Duodenal mucosa (tissue), 2 donors: ENCODE measurements at regions not wholly inside any gene's neighbourhood (a gene's known extent, or its start where the extent isn't known, plus 50 kb on each side); places are given as distances from the start of the nearest gene placed in this dataset.
"Not testable (repeated sequence)": the region's sequence is repeated elsewhere in the genome, so short reads cannot be mapped to it uniquely, and the experiment has no call there.

Experiments used
- H3K27ac ChIP-seq: one replicate; pipeline ENCODE4 v1.7.0; 2013; ENCODE audit warnings: low read depth, low read length
- H3K27me3 ChIP-seq, 2 donors: one replicate each; pipeline ENCODE4 v1.7.0; 2013; ENCODE audit warnings: low read length in 2 of 2, control low read depth in 1 of 2; ENCODE audit not compliant: insufficient read depth in 2 of 2, control insufficient read depth in 1 of 2
- H3K36me3 ChIP-seq, 2 donors: one replicate each; pipeline ENCODE4 v1.7.0; 2013; ENCODE audit warnings: low read length in 2 of 2, control low read depth in 1 of 2; ENCODE audit not compliant: insufficient read depth in 2 of 2, control insufficient read depth in 1 of 2
- H3K4me1 ChIP-seq, 2 donors: one replicate each; pipeline ENCODE4 v1.7.0; 2013; ENCODE audit warnings: low read length in 2 of 2, control low read depth in 1 of 2; ENCODE audit not compliant: insufficient read depth in 2 of 2, control insufficient read depth in 1 of 2
- H3K4me3 ChIP-seq, 2 donors: one replicate each; pipeline ENCODE4 v1.7.0; 2013; ENCODE audit warnings: low read length in 2 of 2, low read depth in 1 of 2
- H3K9ac ChIP-seq, 2 donors: one replicate each; pipeline ENCODE4 v1.7.0; 2013; ENCODE audit warnings: low read length in 2 of 2, low read depth in 1 of 2
- H3K9me3 ChIP-seq, 2 donors: one replicate each; pipeline ENCODE4 v1.7.0; 2013; ENCODE audit warnings: low read length in 2 of 2, control low read depth in 1 of 2; ENCODE audit not compliant: control insufficient read depth in 1 of 2

DNA sequence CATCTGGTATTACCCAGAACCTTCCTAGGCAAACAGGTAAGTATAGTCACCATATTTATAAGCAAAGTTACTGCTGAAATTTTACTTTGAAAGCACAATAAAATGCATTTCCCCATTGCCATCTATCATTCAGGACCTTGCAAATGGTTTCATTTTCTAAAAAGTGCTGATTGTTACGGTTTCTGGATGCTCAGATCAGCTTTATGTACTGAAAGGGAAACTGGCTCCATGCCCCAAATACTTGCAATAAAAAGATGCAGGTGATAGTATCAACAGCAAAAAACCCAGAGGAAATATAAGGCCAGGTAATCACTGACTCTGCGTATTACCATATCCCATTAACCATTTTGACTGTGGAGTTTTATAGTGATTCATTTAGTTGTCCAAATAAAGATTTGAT, 1150.7 kb upstream of the CRIM1 start:
- H3K27ac ChIP-seq = no peak overlapping the region
- no peak overlapping the region for H3K9ac ChIP-seq
- H3K9me3 ChIP-seq = peaks cover 0 to 15% of the 10 kb centered on the region in 2 donors
- no peak overlapping the region for H3K4me3 ChIP-seq
- H3K4me1 ChIP-seq = no peaks in the 10 kb centered on the region
- H3K36me3 ChIP-seq = no peaks in the 10 kb centered on the region
- no peaks in the 10 kb centered on the region for H3K27me3 ChIP-seq

DNA sequence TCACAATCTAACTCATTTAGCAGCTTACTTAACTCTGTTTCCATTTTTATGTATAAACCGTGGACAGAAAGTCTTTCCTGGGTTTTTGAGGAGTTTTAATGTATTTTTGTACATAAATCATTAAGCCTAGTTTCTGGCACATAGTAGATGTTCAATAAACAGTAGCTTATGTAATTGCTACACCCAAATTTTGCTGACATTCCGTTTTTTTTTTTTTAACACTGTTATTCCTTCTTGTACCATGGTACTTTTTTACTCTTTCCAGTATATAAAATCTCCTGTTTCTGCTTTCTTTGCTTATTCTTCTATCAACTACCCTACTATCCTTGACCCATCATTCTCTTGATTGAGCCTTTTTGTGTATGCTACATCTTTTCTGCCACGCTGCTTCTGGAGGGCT, 1151.3 kb upstream of the CRIM1 start:
- no peaks in the 10 kb centered on the region for H3K27me3 ChIP-seq
- H3K4me3 ChIP-seq = no peak overlapping the region
- H3K36me3 ChIP-seq = no peaks in the 10 kb centered on the region
- peaks cover 0 to 15% of the 10 kb centered on the region in 2 donors for H3K9me3 ChIP-seq
- no peaks in the 10 kb centered on the region for H3K4me1 ChIP-seq
- no peak overlapping the region for H3K27ac ChIP-seq
- H3K9ac ChIP-seq = no peak overlapping the region

DNA sequence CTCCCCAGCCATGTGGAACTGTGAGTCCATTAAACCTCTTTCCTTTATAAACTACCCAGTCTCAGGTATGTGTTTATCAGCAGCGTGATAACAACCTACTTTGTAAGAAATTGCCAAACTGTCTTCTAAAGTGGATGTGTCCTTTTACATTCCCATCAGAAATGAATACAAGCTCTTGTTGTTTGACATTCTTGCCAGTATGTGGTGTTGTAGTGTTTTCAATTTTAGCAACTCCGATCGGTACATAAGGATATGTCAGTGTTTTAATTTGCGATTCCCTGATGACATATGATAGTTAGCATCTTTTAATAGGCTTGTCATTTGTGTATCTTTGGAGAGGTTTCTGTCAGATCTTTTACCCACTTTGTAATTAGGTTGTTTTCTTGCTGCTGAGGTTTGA, 1156.3 kb upstream of the CRIM1 start:
- Histone ChIP-seq H3K9ac (no peak overlapping the region), H3K4me3 (no peak overlapping the region), H3K4me1 (no peaks in the 10 kb centered on the region), H3K36me3 (no peaks in the 10 kb centered on the region), H3K9me3 (peaks cover 0 to 18% of the 10 kb centered on the region in 2 donors), H3K27ac (no peak overlapping the region), H3K27me3 (no peaks in the 10 kb centered on the region)

DNA sequence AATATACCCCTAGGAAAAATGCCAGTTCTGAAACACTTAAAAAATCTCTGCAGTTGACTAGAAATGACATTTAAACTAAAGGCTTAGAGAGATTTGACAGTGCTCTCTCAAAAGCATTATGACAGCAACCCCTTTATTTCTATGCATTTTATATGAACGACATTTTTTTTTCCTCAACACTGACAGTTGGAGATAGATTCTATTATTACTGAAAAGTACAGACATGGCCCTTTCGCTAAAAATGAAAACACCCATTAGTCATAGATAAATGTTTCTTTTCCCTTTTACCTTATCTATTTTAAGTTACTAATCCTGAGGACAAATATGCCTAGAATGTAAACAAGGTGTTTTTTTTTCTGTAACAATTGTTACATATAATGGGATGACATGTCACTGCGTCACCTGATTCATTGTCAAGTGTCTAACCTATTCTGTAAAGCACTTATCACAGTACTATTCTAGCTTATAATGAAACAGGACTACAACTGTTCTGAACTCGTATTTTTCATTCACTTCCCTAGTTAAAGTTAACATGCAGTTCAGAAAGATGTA, 1169.6 kb upstream of the CRIM1 start:
- H3K36me3 ChIP-seq = no peaks in the 10 kb centered on the region
- H3K27me3 ChIP-seq = no peaks in the 10 kb centered on the region
- no peak overlapping the region for H3K4me3 ChIP-seq
- H3K4me1 ChIP-seq = no peaks in the 10 kb centered on the region
- H3K9me3 ChIP-seq = no peaks in the 10 kb centered on the region
- no peak overlapping the region for H3K9ac ChIP-seq
- H3K27ac ChIP-seq = no peak overlapping the region

DNA sequence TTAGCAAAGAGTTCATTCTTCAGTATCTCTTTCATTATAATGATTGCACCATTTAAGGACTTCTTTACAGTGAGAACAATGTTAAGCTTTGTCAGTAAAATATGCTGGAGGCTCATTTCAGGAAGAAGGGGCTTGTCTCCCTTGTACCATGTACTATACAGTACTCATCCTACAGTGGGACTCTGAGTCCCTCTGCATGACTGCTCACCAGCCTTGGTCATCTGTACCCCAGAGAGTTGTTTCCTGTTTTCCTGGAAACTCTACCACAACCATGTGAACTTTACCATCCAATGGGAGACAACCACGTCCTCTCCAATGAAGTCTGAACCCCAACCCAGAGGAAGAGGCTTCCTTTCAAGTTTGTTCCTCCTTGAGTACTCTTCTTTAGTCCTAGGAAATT, 1171.1 kb upstream of the CRIM1 start:
- Histone ChIP-seq H3K9ac (no peak overlapping the region), H3K27me3 (no peaks in the 10 kb centered on the region), H3K4me3 (no peak overlapping the region), H3K9me3 (no peaks in the 10 kb centered on the region), H3K4me1 (no peaks in the 10 kb centered on the region), H3K27ac (no peak overlapping the region), H3K36me3 (no peaks in the 10 kb centered on the region)

DNA sequence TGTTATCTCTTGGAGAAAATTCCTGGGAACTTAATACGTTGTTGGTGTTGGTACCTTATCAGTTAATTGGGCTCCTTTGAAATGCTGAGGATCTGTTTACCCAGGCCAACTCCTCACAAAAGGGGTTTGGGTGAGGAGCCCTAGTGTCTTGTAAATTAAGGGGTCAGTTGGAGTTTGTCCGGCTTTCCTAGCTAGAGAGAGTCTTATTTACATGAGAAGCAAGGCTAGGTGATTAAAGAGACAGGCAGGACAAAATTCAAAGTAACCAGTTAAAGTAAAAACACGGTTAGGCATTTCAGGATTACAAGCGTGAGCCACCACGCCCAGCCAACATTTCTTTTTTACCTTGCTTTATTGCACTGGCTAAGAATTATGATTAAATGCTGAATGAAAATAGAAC, 1178.9 kb upstream of the CRIM1 start:
- not testable (repeated sequence) for H3K27me3 ChIP-seq, H3K4me1 ChIP-seq, H3K9me3 ChIP-seq, H3K4me3 ChIP-seq, H3K36me3 ChIP-seq, H3K9ac ChIP-seq, H3K27ac ChIP-seq

DNA sequence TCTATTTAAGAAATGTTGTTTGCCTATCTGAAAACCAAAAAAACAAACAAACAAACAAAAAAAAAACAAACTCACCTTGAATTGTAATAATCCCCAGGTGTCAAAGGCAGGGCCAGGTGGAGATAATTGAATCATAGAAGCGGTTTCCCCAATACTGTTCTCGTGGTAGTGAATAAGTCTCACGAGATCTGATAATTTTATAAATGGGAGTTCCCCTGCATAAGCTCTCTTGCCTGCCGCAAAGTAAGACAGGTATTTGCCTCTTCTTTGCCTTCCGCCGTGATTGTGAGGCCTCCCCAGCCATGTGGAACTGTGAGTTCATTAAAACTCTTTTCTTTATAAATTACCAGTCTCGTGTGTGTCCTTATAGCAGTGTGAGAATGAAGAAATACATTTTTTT, 1180.7 kb upstream of the CRIM1 start:
- Histone ChIP-seq H3K4me3 (no peak overlapping the region), H3K27ac (no peak overlapping the region), H3K9me3 (no peaks in the 10 kb centered on the region), H3K36me3 (no peaks in the 10 kb centered on the region), H3K4me1 (no peaks in the 10 kb centered on the region), H3K9ac (no peak overlapping the region), H3K27me3 (no peaks in the 10 kb centered on the region)

DNA sequence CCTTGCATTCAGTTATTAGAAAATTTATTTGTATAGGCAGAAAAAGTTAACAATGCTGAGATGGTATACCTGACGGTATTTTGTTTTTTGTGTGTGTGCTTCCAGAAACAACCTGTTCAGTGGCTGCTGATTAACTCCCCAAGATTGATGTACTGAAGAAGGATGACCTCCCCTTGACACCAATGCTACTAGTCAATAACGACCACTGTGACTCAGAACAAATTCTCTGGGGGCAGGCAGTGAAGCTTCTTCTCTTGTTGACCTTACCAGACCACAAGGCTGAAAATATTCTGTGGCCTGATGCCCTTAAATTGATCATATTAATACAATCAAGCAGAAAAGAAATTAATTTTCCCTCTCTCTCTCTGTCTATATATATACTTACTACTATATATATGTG, 1182.9 kb upstream of the CRIM1 start:
- Histone ChIP-seq H3K4me1 (no peaks in the 10 kb centered on the region), H3K9ac (no peak overlapping the region), H3K27ac (no peak overlapping the region), H3K36me3 (no peaks in the 10 kb centered on the region), H3K27me3 (no peaks in the 10 kb centered on the region), H3K4me3 (no peak overlapping the region), H3K9me3 (no peaks in the 10 kb centered on the region)

DNA sequence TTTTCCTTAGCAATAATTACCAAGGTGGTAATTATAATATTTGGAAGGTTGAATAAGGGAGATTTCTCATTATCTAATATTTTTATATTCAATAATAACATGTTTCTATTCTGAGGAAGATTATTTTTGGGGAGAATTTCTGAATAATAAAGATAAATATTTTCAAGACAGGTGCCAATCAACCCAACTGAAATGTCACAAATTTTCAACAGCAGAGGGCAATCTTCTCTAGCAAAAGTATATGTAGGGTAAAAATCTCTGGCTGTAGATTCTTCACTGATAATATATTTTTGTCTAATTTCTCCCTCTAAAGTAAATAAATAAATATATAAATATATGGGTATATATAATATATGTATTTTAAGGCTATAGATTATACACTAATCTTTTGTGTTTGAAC, 1187.2 kb upstream of the CRIM1 start:
- H3K9me3 ChIP-seq = peaks cover 0 to under 1% of the 10 kb centered on the region in 2 donors
- no peak overlapping the region for H3K4me3 ChIP-seq
- H3K27me3 ChIP-seq = no peaks in the 10 kb centered on the region
- H3K27ac ChIP-seq = no peak overlapping the region
- no peak overlapping the region for H3K9ac ChIP-seq
- no peaks in the 10 kb centered on the region for H3K36me3 ChIP-seq
- H3K4me1 ChIP-seq = no peaks in the 10 kb centered on the region

DNA sequence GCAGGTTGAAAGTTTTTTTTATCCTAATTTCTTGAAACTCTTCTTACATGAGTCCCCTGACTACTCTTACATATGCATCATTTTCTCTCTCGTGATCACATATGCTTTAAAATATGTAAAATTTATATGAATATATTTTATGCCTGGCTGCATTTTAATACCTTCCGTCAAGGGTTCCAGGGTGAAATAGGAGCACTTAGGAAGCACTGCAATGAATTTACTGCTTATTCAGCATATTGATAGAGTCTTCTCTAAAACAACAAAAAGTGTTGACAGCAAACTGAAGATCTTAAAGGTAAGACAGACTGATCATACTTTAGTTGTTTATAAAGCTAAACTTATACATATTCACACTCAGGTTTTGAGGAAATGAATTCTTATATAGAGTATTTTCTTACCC, 1191.6 kb upstream of the CRIM1 start:
- H3K9ac ChIP-seq = no peak overlapping the region
- H3K4me3 ChIP-seq = no peak overlapping the region
- H3K36me3 ChIP-seq = no peaks in the 10 kb centered on the region
- no peaks in the 10 kb centered on the region for H3K4me1 ChIP-seq
- H3K9me3 ChIP-seq = peaks cover 0 to 10% of the 10 kb centered on the region in 2 donors
- H3K27me3 ChIP-seq = no peaks in the 10 kb centered on the region
- no peak overlapping the region for H3K27ac ChIP-seq

DNA sequence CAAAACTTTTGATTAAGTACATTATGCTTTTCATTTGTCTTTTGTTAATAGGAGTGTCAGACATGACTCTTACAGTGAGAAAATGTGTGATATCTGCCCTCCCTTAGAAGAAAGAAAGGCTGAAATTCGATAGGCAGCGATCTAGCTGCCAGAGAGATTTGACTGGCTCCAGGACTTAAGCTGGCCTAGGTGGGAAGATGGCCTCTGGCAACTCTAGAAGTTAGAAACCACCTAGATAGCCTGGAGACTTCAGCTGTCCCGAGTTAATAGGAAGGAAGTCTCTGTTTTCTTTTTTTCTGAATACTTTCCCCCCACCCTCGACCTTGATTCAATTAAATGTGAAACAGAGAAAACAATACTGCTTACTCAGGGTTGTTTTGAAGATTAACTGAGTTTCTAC, 1194.7 kb upstream of the CRIM1 start:
- Histone ChIP-seq H3K9me3 (peaks cover 0 to 10% of the 10 kb centered on the region in 2 donors), H3K36me3 (no peaks in the 10 kb centered on the region), H3K27ac (no peak overlapping the region), H3K4me3 (no peak overlapping the region), H3K27me3 (no peaks in the 10 kb centered on the region), H3K4me1 (no peaks in the 10 kb centered on the region), H3K9ac (no peak overlapping the region)
